GM21786 (cell line): ENCODE measurements at regions not wholly inside any gene's neighbourhood (a gene's known extent, or its start where the extent isn't known, plus 50 kb on each side); places are given as distances from the start of the nearest gene placed in this dataset.

Experiments
- ATAC-seq: cut with Tn5 transposase; IDR thresholded peaks from one replicate; pipeline ENCODE4 v1.9.1; 2021; ENCODE audit not compliant: unreplicated experiment

DNA sequence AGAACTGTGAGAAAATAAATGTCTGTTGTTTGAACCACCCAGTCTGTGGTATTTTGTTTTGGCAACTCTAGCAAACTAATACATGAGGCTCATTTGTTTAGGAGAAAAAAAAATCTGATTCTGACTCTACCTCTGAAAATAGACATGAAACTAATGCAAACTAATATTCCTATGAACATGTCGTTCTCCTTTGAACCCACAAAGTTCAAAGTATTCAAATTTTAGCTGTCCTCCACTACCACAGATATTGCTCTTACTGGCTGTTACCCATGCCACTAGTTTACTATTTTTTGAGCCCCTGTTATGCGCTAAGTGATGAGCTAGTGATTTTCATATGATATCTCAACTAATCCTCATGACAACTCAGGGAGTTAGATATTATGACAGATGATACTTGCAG, 58.8 kb upstream of the ZNF804B start:
- no peak for ATAC-seq

DNA sequence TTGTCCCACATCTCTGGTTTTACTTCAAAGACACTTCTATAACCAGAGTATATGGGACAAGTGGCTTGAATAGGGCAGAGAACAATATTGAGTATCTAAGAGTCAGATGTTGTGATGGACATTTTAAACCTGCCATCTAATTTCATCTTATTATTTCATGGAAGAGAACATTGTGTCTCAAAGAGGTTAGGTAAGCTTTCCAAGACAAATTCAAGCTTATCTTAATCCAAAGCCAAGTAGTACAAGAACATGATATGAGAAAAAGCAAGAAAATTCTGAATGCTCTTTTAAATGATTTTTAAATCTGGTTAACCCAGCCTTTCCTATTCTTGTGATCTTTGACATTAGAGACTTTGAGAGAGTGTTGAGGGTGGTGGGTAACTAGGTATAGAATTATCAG, 65.3 kb upstream of the ZNF804B start:
- ATAC-seq, result no peak

DNA sequence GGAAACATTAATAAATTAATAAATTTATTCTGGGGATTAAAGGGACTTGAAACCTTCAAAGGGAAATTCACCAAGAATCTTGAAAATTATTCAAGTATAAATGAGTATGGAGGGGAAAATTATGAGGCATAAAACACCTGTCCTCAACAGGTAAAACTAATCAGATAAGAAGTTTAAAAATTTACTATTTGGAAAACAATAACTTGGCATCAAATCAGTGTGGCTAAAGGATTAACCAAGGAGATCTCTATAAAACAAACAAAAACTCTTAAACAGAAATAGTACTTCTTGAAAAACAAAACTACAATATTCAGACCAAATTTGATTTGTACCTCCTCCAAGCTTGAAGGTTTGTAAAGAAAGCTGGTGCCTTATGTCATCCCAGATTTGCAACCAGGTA, 66.4 kb upstream of the ZNF804B start:
- ATAC-seq, result no peak

DNA sequence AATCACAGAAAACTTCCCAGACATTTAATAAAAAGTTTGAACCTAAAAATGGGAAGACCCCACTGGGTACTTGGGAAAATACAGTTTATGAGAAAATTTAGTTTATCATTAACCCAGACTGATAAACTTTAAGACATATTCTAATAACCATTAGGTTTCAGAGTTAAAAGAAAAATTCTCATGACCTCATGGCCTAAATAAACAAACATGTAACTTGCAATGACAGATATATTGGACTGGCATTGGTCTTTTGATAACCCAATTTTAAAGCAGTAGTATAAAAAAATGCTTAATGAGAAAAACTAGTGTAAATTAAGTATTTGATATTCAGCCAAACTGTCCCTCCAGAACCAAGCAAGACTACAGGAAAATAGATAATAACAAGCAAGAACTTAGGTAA, 67.0 kb upstream of the ZNF804B start:
- ATAC-seq, result no peak

DNA sequence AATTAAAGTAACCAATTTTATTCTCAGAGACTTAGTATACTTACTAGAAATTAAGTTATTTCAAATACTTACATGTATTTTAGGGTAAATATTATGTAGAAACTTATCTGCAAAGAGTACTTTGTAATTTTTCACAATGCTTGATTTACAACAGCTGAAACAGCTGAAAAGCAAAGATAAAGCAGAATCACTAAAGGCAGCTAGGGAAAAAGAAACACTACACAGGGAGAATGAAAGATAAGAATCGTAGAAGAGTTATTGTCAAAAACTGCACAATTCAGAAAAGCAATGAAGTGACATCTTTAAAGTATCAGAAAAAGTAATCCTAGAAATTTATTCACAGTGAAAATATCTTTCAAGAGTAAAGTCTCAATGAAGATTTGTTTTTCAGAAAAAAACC, 69.7 kb upstream of the ZNF804B start:
- no peak for ATAC-seq

DNA sequence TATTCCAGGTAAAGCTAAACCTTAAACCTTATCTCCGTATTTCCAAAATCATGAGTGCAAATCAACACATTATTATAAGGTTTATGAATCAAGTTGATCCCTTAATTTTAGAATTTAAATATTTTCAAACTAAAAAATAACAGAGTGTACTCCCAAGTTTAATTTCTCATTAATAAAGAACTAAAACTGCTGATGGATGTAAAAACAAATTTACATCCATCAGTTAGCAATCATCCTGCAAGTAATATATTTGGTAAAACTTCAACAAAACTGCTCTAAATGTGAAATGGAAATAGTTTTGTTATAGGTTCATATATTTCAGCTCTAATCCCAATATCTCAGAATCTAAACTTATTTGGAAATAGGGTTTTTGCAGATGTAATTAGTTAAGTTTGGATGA, 71.3 kb upstream of the ZNF804B start:
- ATAC-seq, result no peak

DNA sequence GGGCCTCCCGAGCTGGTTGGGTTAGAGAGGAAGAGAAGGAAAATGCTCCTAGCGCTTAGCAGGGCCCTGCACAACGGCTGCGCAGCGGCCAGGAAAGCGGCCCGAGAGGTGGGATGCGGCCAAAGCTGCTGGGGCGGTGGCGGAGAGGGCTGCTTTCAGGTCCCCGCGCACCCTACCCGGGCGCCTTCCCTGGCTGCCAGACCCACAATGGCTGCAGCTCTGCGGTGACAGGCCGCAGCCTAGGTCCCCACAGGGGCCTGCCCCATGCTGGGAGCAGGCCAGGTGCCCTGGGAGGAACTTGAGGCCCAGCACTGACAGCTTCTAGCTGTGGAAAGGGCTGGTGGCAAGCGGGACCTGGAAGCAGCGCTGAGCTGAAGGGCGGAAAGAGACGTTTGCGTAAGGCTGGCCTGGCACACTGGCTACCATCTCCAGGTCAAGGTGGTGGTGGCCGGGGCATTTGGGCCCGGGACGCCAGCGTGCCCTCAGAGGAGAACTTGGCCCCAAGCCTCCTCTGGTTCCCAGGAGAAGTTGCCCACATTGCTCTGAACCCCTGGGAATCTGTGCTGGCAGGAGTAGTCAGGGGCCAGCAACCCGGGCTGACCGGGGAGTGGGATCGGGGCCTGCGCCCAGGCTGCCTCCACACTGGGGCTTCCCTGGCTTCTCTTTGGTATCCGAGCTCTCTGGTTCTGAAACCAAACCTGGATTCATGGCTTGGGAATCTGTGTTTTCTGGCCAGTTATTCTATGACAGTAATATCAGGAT, 72.9 kb upstream of the ZNF804B start:
- ATAC-seq, result no peak

DNA sequence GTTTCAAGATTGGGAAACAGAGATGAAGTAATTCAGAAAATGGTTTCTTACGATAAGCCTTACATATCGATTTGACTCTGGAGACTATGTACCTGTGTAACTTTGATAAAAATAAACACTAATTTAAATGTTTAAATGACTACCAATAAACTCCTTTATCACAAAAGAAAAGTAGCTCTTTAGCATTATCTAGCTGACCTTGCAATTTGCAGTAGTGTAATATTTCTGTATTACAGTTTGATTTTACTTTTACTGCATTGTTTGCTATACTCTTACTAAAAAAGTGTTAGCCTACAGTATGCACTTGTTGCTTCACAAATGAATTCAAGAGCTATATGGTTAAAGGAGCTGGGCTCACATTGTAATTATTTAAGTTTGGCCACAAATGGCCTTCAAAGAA, 77.8 kb upstream of the ZNF804B start:
- no peak for ATAC-seq

DNA sequence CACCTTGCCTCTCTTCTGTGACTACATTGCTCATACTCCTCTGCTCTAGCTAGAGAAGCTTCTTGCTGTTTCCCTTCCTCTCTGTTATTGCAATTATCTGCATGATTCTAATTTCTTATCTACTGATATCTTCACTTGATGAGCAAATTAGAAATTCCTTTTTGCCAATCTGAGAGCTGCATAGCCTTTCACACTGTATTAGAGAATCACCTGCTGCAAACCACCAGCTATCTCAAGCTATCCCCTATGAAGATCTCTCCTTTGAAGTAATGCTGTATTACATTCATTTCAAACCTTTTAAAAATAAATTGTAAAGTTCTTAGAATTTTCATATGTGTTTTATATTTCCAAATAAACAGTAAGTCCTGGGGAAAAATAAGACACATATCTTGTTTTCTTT, 89.0 kb upstream of the ZNF804B start:
- ATAC-seq, result peak; percentile 15

DNA sequence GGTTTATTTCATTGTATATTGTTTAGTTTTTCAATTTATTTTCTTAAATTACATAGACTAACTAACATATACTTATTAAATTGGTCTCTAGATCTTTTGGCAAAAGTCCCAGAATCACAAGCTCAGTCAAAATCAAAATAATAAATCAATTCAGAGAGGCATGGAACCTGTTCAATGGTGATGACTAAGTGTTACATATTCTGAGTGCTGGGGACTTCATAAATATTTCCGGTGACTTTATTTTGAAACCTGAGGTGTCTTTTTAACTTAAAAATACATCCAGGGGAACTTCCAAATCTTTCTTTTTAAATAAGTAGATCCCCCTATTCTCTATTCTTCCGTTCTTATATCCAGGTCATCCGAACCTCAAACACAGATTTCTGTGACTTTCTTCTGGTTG, 89.6 kb upstream of the ZNF804B start:
- peak; percentile 49 for ATAC-seq

DNA sequence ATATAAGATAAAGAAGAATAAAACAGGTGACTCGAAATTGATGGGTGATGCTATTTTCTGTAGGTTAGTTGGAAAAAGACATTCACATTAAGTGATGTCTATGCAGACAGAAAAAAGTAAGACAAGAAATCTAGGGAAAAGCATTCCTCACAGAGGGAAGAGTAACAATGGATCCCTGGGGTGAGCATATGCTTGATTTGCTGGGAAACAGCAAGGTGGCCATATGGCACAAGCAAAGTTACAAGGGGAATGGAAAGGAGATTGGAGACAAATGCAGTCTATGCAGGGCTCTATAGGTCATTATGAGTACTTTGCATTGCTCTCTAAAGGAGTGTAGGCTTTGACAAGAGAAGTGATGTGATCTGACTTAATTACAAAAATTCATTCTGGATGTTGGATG, 90.9 kb upstream of the ZNF804B start:
- ATAC-seq, result no peak

DNA sequence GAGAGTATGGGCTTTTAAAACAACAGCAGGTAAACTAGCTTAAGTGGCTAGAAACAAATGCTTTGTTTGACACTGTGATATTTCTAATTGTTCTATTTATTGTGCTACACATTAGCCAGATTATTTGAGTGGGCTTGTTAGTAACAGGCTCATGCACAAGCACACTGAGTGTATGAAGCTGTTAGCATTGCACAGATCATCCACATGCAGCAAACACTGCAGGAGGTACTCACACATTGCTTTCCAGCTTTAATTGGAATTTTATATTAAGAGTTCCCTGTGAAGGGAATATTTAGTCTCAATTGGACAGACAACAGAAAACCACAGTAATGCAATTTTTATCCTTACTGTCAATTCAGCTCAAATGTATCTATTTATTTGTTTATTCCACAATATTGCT, 92.9 kb upstream of the ZNF804B start:
- no peak for ATAC-seq

DNA sequence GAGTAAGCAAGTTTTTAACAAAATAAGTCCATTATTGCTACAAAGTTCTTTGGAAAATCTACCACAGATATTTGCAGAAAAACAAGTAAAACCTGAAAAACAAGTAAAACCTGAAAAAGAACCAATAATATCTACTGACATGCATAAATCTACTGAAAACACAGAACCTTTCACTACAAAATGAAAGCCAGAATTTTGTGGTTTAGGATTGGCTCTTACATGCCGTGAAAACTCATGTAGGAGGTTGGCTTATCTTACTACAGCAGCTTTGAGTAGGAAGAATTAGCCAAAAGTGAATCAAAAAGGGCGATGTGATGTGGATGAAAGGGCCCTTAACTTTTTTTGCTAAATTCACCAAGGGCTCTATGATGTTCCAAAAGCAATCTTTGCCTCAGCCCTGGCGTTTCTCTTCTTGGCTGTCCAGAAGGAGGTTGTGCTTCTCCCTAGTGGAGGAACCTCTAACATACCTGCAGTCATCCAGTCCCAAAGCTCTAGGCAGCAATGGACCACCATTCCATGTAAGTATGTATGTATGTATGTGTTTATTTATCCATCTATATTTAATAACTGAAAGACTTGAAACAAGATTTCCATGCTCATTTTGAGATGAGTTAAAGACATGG, 93.5 kb upstream of the ZNF804B start:
- no peak for ATAC-seq

DNA sequence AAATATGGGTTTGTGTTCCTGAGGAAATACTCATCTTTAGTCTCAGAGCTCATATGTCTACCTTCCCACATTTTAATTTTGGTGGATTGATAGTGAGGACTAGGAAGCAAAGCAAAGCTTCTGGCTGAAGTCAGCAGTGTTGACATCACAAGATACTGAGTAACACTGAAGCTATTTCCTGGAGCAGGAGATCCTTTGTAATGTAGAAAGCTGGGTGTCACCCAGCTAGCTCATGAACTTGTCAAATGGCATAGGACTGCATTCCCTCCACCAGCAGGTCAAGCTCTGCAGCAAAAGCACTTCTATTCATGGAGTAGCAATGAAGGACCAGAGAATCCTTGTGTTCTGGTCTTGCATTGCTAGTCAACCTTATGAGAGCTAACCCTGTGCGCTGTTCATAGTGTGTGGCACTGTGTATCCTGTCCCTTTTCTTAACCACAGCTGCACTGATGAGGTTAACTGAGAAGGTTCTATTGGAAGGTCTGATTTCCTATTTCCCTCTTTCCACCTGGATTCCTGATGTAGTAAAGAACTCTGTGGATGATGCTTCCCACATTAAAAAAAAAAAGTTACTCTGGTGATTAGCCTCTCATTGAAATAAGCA, 94.8 kb upstream of the ZNF804B start:
- no peak for ATAC-seq

DNA sequence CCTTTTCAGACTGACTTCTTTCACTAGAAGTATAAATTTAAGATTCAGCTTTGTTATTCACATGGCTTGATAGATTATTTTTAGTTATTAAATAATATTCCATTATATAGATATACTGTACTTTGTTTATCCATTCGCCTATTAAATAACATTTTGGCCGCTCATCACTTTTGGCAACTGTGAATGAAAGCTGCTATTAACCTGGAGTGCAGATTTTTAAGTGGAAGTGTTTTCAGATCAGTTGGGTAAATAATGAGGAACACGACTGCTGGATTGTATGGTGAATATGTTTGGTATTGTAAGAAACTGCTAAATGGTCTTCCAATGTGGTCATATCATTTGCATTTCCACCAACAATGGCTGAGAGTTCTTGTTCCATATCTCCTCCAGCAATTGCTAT, 97.6 kb upstream of the ZNF804B start:
- ATAC-seq, result no peak

DNA sequence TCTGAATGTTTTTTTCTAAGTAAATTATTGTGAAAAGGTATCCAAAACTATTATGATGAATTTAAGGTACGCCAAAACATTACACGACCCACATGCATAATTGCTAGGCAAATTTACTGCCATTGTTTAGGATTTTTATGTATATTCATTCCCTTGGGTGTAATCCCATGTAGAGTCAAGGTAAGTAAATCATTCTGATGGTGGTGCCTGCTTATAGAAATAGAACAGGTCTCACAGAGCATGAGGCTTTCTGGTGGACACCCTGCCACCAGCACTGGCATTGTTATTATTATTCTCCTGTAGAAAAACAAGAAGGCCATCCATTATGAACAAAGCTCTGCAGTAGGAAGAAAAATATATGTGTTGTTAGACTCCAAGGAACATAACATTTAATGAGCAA, 111.7 kb upstream of the ZNF804B start:
- ATAC-seq, result no peak

DNA sequence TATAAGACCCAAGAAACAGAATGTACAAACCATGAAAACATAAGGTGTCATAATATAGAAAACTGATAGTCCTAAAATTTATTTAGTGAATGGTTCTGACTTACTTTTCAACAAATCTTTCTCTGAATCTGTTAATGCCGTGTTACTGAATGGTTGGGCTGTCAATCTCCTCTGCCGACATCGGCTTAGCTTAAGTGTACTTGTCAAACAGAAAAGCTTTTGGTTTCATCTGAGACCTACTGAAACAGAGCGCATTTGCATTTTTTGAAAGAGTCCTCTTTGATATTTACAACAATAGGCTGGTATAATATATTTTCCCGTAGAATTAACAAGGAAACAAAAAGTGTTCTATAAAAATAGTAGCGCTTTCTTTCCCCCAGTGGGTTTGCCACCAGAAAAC, 120.9 kb upstream of the ZNF804B start:
- no peak for ATAC-seq

DNA sequence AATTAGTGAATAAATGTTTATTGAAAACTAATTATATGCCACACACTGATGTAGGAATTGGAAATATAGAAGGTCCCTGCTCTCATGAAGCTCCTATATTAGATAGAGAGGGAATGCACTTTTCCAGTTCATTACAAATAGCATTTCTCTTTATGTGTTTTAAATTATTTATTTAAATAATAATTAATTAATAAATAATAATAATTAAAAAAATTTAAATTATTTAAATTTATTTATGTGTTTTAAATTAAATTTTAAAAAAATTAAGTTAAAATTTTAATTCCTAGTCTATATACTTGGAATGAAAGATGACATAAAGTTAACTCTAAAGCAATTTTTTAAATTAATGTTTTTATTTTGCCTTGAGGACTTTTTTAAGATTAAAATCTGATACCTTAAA, 121.7 kb upstream of the ZNF804B start:
- no peak for ATAC-seq

DNA sequence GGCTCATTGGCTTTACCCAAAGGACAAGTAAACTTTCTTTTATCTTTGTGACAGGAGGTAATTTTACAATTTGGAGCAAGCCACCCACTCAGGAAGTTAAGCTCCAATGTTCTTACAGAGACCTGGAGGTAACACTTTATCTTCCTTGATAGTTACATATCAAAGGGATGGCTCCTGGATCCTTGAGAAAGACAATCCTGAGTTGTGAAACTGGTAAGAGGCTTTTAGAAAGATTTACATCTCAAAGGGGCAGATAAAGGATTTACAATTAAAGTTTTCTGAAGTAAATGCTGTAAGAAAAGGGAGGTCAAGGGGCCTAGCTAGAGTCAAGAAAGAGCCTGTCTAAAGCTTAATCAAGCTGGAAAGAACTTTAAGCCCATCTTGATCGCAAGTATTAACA, 124.4 kb upstream of the ZNF804B start:
- ATAC-seq, result no peak

DNA sequence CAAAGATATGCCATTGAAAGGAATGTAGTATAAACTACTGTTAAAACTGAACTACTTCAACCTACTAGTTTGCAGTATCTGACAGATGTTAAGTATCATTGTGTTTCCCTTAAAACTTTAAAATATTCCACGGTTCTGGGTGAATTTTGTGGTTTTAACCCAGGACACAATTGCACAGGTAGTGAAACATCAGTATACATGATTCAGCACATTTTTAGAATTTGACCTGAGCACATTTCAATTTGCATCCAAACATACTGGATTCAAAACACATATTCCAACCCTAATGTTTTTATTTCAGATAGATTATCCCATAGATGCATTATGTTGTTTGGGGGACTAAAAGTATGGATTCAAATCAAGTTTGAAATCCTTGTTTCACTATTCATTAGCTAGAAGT, 129.9 kb upstream of the ZNF804B start:
- no peak for ATAC-seq

DNA sequence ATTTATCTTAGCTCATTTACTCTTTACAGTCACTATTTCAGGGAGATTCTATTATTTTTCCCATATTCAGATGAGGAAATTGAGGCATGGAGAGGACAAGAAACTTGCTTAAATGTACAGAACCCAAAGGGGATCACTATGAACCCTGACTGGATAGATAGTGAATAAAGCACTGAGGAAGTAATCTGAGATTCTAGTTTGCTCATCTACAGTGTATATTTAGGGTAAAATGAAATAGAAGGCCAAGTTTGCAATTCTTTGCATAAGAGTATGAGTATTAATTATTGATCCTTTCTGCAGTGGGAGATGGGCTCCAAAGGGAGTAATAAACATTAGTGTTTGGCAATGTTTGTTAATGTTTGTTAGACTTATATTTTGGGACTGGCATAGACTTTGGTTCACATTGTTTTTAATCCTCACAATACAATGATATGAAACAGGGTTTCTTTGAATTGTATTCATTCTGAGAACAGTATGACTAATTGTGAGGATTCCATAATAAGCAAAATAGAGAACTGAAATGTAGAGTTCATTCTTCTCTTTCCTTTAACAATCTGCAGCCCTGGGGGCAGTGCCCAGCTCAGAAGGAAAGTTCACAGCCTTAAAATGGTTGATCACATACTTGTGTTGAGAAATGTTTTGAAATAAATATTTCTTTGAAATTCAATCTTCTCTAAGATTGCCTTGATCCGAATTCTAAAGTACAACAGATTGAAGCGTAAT, 131.0 kb upstream of the ZNF804B start:
- peak; percentile 100 for ATAC-seq

DNA sequence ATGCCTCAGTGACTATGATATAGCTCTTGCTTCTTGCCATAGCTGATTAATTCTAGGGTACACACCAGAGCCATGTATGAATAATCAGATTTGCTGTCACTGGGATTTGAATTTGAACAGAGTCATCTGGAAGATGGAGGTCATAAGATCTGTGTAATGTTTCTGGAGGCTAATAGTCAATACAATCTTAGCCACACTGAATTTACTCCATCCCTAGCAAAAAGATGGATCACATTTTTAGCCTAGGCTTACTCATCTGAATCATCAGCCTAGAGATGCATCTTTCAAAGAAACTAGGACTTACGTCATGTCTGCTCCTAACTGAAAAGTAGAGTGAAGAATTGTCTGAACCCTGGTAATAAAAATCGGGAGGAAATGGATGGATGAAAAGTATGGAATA, 142.3 kb upstream of the ZNF804B start:
- no peak for ATAC-seq
